GM18520 (cell line): ENCODE measurements at regions not wholly inside any gene's neighbourhood (a gene's known extent, or its start where the extent isn't known, plus 50 kb on each side); places are given as distances from the start of the nearest gene placed in this dataset.
"Not testable (repeated sequence)": the region's sequence is repeated elsewhere in the genome, so short reads cannot be mapped to it uniquely, and the experiment has no call there.

ENCODE experiments used
- ATAC-seq: cut with Tn5 transposase; IDR thresholded peaks from one replicate; pipeline ENCODE4 v1.9.1; 2021; ENCODE audit not compliant: unreplicated experiment

- not testable (repeated sequence) for ATAC-seq
These were observed 1426.0 kb upstream of the PCDH10 start for GRCh38 chr4:131723069-131723468.

GRCh38 chr4:131724847-131725246 is 1424.2 kb upstream of the PCDH10 start:
- ATAC-seq, result not testable (repeated sequence)

DNA sequence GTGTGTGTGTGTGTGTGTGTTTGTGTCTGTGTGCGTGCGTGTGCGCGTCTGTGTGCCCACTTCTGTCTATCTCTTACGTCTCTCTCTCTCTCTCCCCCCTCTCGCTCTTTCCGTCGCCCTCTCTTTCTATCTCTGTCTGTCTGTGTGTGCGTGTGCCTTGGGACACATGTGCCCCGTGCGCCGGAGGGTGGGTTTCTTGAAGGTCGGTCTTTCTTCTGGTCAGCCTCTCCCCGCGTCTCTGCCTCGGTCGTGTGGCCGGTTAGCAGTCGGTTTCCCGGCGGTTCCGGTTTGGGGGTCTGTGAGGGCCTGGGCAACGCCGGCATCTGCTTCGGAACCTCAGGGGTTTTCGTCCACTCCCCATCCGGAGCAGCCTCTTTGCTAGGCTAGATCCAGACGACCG is 1423.6 kb upstream of the PCDH10 start:
- not testable (repeated sequence) for ATAC-seq

DNA sequence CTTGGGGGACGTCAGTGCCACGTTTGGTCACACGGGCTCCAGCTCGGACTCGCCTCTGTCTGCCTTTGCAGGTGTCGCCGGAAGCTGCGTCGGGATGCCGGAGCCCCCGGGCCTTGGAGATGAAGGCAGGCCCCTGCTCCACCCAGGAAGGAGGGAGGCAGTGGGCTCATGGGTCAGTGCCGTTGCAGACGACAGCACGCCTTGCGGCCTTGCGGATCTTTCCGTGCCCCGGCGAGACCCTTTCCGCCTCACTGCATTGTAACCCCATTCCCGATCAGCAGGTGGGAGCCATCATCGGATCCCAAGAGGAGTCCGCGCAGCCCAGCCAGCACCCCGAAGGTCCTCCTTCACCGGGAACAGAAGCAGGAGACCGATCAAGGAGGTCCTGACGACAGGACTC is 1422.2 kb upstream of the PCDH10 start:
- ATAC-seq, result not testable (repeated sequence)

GRCh38 chr4:131727418-131727817 is 1421.7 kb upstream of the PCDH10 start:
- not testable (repeated sequence) for ATAC-seq

- not testable (repeated sequence) for ATAC-seq
These were observed 1419.9 kb upstream of the PCDH10 start for GRCh38 chr4:131729205-131729604.

DNA sequence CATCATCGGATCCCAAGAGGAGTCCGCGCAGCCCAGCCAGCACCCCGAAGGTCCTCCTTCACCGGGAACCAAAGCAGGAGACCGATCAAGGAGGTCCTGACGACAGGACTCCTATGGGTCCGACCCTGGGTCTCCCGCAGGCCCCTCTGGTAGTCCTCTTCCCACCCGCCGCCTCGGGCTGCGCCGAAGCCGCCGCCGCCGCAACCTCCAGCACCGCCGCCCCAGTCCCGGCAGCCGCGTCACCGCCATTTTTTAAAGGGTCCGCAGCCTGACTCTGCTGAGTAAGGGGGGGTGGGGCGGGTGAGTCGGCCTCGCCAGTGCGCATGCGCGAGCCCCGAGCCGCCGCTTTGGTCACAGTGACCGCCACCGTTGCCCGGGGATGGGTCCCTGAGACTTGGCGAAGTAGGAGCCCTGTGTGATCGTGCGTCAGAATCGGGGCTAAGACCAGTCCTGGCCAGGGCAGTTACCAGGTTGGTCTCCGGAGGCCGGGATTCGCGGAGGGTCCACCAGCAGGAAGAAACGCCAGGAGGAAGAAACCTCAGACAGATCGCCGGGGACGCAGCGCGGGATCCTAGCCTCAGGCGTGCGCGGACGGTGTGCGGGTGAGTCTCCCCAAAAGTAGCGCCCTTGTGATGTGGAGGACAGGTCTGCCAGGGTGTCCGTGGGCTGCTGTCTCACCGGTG is 1419.2 kb upstream of the PCDH10 start:
- not testable (repeated sequence) for ATAC-seq

- ATAC-seq, result not testable (repeated sequence)
These were observed 1418.5 kb upstream of the PCDH10 start for GRCh38 chr4:131730574-131730973.

DNA sequence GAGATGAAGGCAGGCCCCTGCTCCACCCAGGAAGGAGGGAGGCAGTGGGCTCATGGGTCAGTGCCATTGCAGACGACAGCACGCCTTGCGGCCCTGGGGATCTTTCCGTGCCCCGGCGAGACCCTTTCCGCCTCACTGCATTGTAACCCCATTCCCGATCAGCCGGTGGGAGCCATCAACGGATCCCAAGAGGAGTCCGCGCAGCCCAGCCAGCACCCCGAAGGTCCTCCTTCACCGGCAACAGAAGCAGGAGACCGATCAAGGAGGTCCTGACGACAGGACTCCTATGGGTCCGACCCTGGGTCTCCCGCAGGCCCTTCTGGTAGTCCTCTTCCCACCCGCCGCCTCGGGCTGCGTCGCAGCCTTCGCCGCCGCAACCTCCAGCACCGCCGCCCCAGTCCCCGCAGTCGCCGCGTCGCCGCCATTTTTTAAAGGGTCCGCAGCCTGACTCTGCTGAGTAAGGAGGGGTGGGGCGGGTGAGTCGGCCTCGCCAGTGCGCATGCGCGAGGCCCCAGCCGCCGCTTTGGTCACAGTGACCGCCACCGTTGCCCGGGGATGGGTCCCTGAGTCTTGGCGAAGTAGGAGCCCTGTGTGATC is 1417.0 kb upstream of the PCDH10 start:
- ATAC-seq, result not testable (repeated sequence)

DNA sequence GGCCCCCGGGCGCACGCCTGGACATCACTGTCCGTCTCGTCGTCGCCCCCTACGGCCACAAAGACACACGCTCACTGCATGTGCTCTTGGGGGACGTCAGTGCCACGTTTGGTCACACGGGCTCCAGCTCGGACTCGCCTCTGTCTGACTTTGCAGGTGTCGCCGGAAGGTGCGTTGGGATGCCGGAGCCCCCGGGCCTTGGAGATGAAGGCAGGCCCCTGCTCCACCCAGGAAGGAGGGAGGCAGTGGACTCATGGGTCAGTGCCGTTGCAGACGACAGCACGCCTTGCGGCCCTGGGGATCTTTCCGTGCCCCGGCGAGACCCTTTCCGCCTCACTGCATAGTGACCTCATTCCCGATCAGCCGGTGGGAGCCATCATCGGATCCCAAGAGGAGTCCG is 1414.8 kb upstream of the PCDH10 start:
- ATAC-seq, result not testable (repeated sequence)

GRCh38 chr4:131734851-131735385 is 1414.2 kb upstream of the PCDH10 start:
- ATAC-seq, result not testable (repeated sequence)

DNA sequence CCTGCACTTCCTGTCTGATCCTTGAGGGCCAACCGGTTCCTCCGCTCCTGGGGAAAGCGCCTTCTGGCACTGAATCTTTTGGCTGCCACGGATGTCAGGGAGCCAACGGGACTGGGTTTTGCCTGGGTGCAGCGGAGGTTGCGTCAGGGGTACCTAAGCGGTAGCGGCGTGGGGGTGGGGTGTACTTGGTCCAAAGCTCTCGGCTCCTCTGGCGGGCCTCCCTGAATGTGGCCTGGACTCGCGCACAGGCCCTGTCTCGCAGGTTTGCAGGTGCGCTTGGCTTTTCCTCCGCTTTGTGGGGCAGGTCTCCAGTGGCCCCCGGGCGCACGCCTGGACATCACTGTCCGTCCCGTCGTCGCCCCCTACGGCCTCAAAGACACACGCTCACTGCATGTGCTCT is 1410.1 kb upstream of the PCDH10 start:
- not testable (repeated sequence) for ATAC-seq

DNA sequence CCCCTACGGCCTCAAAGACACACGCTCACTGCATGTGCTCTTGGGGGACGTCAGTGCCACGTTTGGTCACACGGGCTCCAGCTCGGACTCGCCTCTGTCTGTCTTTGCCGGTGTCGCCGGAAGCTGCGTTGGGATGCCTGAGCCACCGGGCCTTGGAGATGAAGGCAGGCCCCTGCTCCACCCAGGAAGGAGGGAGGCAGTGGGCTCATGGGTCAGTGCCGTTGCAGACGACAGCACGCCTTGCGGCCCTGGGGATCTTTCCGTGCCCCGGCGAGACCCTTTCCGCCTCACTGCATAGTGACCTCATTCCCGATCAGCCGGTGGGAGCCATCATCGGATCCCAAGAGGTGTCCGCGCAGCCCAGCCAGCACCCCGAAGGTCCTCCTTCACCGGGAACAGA is 1407.3 kb upstream of the PCDH10 start:
- not testable (repeated sequence) for ATAC-seq

- not testable (repeated sequence) for ATAC-seq
These were observed 1406.4 kb upstream of the PCDH10 start for GRCh38 chr4:131742536-131743205.

GRCh38 chr4:131743348-131743747 is 1405.7 kb upstream of the PCDH10 start:
- not testable (repeated sequence) for ATAC-seq

GRCh38 chr4:131747203-131747602 is 1401.9 kb upstream of the PCDH10 start:
- not testable (repeated sequence) for ATAC-seq

DNA sequence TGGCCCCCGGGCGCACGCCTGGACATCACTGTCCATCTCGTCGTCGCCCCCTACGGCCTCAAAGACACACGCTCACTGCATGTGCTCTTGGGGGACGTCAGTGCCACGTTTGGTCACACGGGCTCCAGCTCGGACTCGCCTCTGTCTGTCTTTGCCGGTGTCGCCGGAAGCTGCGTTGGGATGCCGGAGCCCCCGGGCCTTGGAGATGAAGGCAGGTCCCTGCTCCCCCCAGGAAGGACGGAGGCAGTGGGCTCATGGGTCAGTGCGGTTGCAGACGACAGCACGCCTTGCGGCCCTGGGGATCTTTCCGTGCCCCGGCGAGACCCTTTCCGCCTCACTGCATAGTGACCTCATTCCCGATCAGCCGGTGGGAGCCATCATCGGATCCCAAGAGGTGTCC is 1399.9 kb upstream of the PCDH10 start:
- ATAC-seq, result not testable (repeated sequence)

DNA sequence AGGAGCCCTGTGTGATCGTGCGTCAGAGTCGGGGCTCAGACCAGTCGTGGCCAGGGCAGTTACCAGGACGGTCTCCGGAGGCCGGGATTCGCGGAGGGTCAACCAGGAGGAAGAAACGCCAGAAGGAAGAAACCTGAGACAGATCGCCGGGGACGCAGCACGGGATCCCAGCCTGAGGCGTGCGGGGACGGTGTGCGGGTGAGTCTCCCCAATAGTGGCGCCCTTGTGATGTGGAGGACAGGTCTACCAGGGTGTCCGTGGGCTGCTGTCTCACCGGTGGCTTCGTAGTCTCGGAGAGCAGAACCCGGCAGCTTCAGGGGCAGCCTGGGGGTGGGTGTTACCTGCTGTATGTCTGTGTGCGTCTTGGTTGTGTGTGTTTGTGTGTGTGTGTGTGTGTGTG is 1399.1 kb upstream of the PCDH10 start:
- not testable (repeated sequence) for ATAC-seq

DNA sequence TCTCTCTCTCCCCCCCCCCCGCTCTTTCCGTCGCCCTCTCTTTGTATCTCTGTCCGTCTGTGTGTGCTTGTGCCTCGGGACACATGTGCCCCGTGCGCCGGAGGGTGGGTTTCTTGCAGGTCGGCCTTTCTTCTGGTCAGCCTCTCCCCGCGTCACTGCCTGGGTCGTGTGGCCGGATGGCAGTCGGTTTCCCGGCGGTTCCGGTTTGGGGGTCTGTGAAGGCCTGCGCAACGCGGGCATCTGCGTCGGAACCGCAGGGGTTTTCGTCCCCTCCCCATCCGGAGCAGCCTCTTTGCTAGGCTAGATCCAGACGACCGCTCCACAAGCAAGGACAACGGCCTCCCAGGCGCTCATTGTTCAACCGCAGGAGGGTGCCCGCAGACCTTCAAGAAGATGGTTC is 1398.6 kb upstream of the PCDH10 start:
- not testable (repeated sequence) for ATAC-seq

- not testable (repeated sequence) for ATAC-seq
These were observed 1386.9 kb upstream of the PCDH10 start for GRCh38 chr4:131762234-131762633.

DNA sequence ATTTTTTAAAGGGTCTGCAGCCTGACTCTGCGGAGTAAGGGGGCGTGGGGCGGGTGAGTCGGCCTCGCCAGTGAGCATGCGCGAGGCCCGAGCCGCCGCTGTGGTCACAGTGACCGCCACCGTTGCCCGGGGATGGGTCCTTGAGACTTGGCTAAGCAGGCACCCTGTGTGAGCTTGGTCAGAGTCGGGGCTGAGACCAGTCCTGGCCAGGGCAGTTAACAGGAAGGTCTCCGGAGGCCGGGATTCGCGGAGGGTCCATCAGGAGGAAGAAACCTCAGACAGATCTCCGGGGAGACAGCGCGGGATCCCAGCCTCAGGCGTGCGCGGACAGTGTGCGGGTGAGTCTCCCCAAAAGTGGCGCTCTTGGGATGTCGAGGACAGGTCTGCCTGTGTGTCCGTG is 1384.4 kb upstream of the PCDH10 start:
- no peak for ATAC-seq

DNA sequence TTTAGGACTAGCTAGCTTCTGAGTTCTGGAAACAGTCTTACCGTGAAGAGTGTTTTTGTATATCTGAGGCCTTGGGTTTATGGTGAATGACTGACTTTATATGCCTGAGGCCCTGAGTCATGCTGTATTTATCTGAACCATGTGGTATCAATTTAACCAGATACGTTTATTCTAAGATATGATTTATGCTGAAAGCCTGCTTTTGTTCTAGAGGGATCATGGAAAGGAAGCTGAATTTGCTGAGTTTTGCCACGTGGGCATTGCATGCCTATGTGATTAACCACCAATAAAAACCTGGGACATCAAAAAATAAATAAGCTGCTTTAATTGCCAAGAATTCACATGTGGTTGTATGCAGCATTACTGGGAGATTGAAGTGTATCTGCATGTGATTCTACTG is 1374.7 kb upstream of the PCDH10 start:
- not testable (repeated sequence) for ATAC-seq
